ENCODE measurements at regions not wholly inside any gene's neighbourhood (a gene's known extent, or its start where the extent isn't known, plus 50 kb on each side); places are given as distances from the start of the nearest gene placed in this dataset.

- H3K9me3 Mint-ChIP-seq = no peaks in the 10 kb centered on the region
- no peaks in the 10 kb centered on the region for H3K27me3 Mint-ChIP-seq
- no peaks in the 10 kb centered on the region for H3K4me1 Mint-ChIP-seq (ENCODE audit: low read depth)
- peaks cover 79% of the 10 kb centered on the region for H3K36me3 Mint-ChIP-seq (ENCODE audit: low read depth)
- no peak for DNase-seq
- no peak overlapping the region for H3K27ac Mint-ChIP-seq
- H3K4me3 Mint-ChIP-seq = no peak overlapping the region
Observed at GRCh38 chr2:159853101-159853500, 55.1 kb upstream of the CD302 start.

- Mint-ChIP-seq H3K4me3 (no peak overlapping the region), H3K36me3 (ENCODE audit: low read depth) (peaks cover 84% of the 10 kb centered on the region), H3K4me1 (ENCODE audit: low read depth) (no peaks in the 10 kb centered on the region), H3K9me3 (no peaks in the 10 kb centered on the region), H3K27me3 (no peaks in the 10 kb centered on the region), H3K27ac (no peak overlapping the region)
- no peak for DNase-seq
Observed at GRCh38 chr2:159851941-159852340, 53.9 kb upstream of the CD302 start.

DNA sequence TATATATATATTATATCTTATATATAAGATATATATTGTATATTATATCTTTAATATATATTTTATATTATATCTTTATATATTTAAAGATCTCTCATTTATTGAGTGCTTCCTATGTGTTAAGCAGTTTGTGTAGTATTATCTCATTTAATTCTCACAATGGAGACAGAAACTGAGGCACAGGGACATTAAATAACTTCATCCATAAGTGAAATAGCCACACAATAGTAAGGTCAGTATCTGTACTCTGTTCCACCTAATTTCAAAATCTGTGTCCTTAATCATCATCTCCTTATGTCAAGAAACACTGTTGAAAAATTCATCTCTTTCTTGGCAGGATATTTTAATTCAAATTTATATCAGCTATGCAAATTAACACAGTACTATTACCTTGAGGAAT lies 52.8 kb upstream of the CD302 start:
- Mint-ChIP-seq H3K27ac (no peak overlapping the region), H3K36me3 (ENCODE audit: low read depth) (peaks cover 87% of the 10 kb centered on the region)

GRCh38 chr2:159849160-159849813 lies 51.3 kb upstream of the CD302 start:
- Mint-ChIP-seq H3K9me3 (no peaks in the 10 kb centered on the region), H3K4me3 (no peak overlapping the region), H3K27me3 (no peaks in the 10 kb centered on the region), H3K4me1 (ENCODE audit: low read depth) (peaks cover 1% of the 10 kb centered on the region), H3K27ac (no peak overlapping the region), H3K36me3 (ENCODE audit: low read depth) (peaks cover 81% of the 10 kb centered on the region)
- no peak for DNase-seq

More for the DNA sequence above, 52.8 kb upstream of the CD302 start:
- H3K9me3 Mint-ChIP-seq = no peaks in the 10 kb centered on the region
- no peaks in the 10 kb centered on the region for H3K4me1 Mint-ChIP-seq (ENCODE audit: low read depth)
- no peak for DNase-seq
- no peak overlapping the region for H3K4me3 Mint-ChIP-seq
- H3K27me3 Mint-ChIP-seq = no peaks in the 10 kb centered on the region
